Hepatocyte (in vitro differentiated cells): ENCODE measurements at regions not wholly inside any gene's neighbourhood (a gene's known extent, or its start where the extent isn't known, plus 50 kb on each side); places are given as distances from the start of the nearest gene placed in this dataset.

ENCODE experiments used
- DNase-seq: peaks from one replicate; pipeline ENCODE4 v3.0.0-alpha.2; 2016; ENCODE audit warnings: low spot score
- H2AFZ ChIP-seq: fragments of 200-600 bp; sonication (generic); 2 replicates; pipeline ENCODE4 v1.6.0; 2016; ENCODE audit warnings: antibody characterized with exemption, mild to moderate bottlenecking
- H3K27ac ChIP-seq: fragments of 200-600 bp; sonication (generic); 2 replicates; pipeline ENCODE4 v1.5.1; 2016; ENCODE audit warnings: mild to moderate bottlenecking
- H3K27me3 ChIP-seq: fragments of 200-600 bp; sonication (generic); 2 replicates; pipeline ENCODE4 v1.6.1; 2016
- H3K36me3 ChIP-seq: fragments of 200-600 bp; sonication (generic); replicated peaks from 2 replicates; pipeline ENCODE4 v1.5.1; 2016; ENCODE audit warnings: low read depth; ENCODE audit not compliant: insufficient read depth
- H3K4me1 ChIP-seq: fragments of 200-600 bp; sonication (generic); 2 replicates; pipeline ENCODE4 v1.5.1; 2016; ENCODE audit warnings: mild to moderate bottlenecking, moderate library complexity; ENCODE audit not compliant: insufficient read depth
- H3K4me2 ChIP-seq: fragments of 200-600 bp; sonication (generic); 2 replicates; pipeline ENCODE4 v1.6.0; 2016
- H3K4me3 ChIP-seq: fragments of 200-600 bp; sonication (generic); 2 replicates; pipeline ENCODE4 v1.5.1; 2016; ENCODE audit warnings: mild to moderate bottlenecking
- H3K79me2 ChIP-seq: fragments of 200-600 bp; sonication (generic); 2 replicates; pipeline ENCODE4 v1.6.0; 2017; ENCODE audit warnings: mild to moderate bottlenecking
- H3K9me2 ChIP-seq: fragments of 200-600 bp; sonication (generic); replicated peaks from 2 replicates; pipeline ENCODE4 v1.6.0; 2017; ENCODE audit warnings: mild to moderate bottlenecking; ENCODE audit not compliant: insufficient read depth
- H3K9me3 ChIP-seq: fragments of 200-600 bp; sonication (generic); 2 replicates; pipeline ENCODE4 v1.5.1; 2016; ENCODE audit warnings: low read depth, mild to moderate bottlenecking
- H4K20me1 ChIP-seq: fragments of 200-600 bp; sonication (generic); 2 replicates; pipeline ENCODE4 v1.6.0; 2016; ENCODE audit warnings: mild to moderate bottlenecking; ENCODE audit not compliant: insufficient read depth, poor library complexity, severe bottlenecking
- CTCF ChIP-seq: fragments of 200-600 bp; sonication (generic); IDR thresholded peaks from 2 replicates; pipeline ENCODE4 v1.5.1; 2016; ENCODE audit warnings: antibody characterized with exemption, mild to moderate bottlenecking; ENCODE audit not compliant: poor library complexity
- EZH2 ChIP-seq: fragments of 200-600 bp; sonication (generic); IDR thresholded peaks from 2 replicates; pipeline ENCODE4 v1.6.1; 2016; ENCODE audit warnings: antibody characterized with exemption, mild to moderate bottlenecking, borderline replicate concordance
- EZH2phosphoT487 ChIP-seq: fragments of 200-600 bp; sonication (generic); IDR thresholded peaks from one replicate; pipeline ENCODE4 v1.6.1; 2018; ENCODE audit warnings: antibody characterized with exemption, mild to moderate bottlenecking, low read depth, moderate library complexity; ENCODE audit not compliant: unreplicated experiment, severe bottlenecking
- WGBS: methylation state at CpG from one replicate; pipeline ENCODE4 v1.1.6; 2016; ENCODE audit warnings: low lambda C conversion rate; ENCODE audit errors: missing lambda C conversion rate; 5-methylcytosine and 5-hydroxymethylcytosine counted together

DNA sequence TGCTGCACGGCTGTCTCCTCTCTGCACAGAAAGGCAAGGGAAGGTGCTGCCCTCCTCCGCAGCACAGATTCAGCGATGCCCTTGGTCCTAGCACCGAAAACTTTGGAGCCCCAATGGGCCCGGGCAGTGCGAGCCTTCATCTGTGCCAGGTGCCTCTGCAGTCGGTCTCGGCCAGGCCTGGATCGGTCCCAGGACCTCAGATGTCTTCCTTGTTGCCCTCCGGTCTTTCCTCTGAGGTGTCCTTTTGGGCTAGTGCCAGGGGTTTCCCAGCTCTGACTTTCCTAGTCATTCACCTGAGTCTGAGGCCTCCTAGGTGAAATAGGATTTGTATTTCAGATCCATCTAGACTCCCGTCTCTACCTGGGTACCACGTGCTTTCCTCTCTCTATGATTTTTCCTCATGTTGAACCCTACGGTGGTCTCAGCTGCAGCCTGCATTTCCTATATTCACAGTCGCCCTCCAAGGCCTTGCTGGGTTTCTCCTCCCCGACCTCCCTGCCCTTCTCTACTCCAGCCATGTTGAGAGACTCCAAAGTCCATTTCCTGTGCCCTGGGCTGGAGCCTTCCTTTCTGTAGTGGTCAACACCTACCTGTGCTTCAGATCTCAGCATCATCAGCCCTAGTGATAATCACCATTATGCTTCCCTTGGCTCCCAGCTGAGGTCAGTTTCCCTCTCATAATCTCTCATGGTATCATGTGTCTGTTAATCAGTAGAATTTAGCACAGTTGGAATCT lies 92.0 kb upstream of the PRSS58 start:
- Histone ChIP-seq H3K4me3 (no peak overlapping the region), H3K9me2 (no peaks in the 10 kb centered on the region), H3K36me3 (no peaks in the 10 kb centered on the region), H3K4me2 (no peak overlapping the region), H2AFZ (no peak overlapping the region), H3K27me3 (peaks cover 26% of the 10 kb centered on the region), H3K27ac (no peak overlapping the region), H4K20me1 (no peaks in the 10 kb centered on the region), H3K9me3 (no peaks in the 10 kb centered on the region), H3K4me1 (no peaks in the 10 kb centered on the region), H3K79me2 (no peaks in the 10 kb centered on the region)
- no peak for DNase-seq
- WGBS: 95% methylated on average over 15 of the region's 15 CpGs
- TF ChIP-seq EZH2 (no peak), EZH2phosphoT487 (no peak), CTCF (no peak)

GRCh38 chr7:142348921-142349405 lies 91.1 kb upstream of the PRSS58 start:
- Histone ChIP-seq H3K9me2 (no peaks in the 10 kb centered on the region), H3K36me3 (no peaks in the 10 kb centered on the region), H3K27ac (no peak overlapping the region), H2AFZ (no peak overlapping the region), H4K20me1 (no peaks in the 10 kb centered on the region), H3K4me1 (no peaks in the 10 kb centered on the region), H3K79me2 (no peaks in the 10 kb centered on the region), H3K4me3 (no peak overlapping the region), H3K4me2 (no peak overlapping the region), H3K27me3 (peaks cover 26% of the 10 kb centered on the region), H3K9me3 (no peaks in the 10 kb centered on the region)
- TF ChIP-seq CTCF: no peak
- TF ChIP-seq EZH2: no peak
- no peak for TF ChIP-seq EZH2phosphoT487
- no peak for DNase-seq
- WGBS: 84% methylated on average over 6 of the region's 6 CpGs

GRCh38 chr7:142348100-142348499 lies 90.2 kb upstream of the PRSS58 start:
- H3K4me3 ChIP-seq: no peak overlapping the region
- no peaks in the 10 kb centered on the region for H4K20me1 ChIP-seq
- H3K27me3 ChIP-seq: peaks cover 26% of the 10 kb centered on the region
- H3K27ac ChIP-seq: no peak overlapping the region
- H3K9me2 ChIP-seq: no peaks in the 10 kb centered on the region
- no peaks in the 10 kb centered on the region for H3K4me1 ChIP-seq
- H3K4me2 ChIP-seq: no peak overlapping the region
- DNase-seq: no peak
- H2AFZ ChIP-seq: no peak overlapping the region
- WGBS: 58% methylated on average over 3 of the region's 3 CpGs
- H3K36me3 ChIP-seq: no peaks in the 10 kb centered on the region
- no peaks in the 10 kb centered on the region for H3K9me3 ChIP-seq
- TF ChIP-seq EZH2phosphoT487: no peak
- no peak for TF ChIP-seq CTCF
- TF ChIP-seq EZH2: no peak
- no peaks in the 10 kb centered on the region for H3K79me2 ChIP-seq
